ENCODE measurements at regions not wholly inside any gene's neighbourhood (a gene's known extent, or its start where the extent isn't known, plus 50 kb on each side); places are given as distances from the start of the nearest gene placed in this dataset.

- ATAC-seq (ENCODE audit: low read depth) (no peak), DNase-seq (no peak)
- Mint-ChIP-seq H3K9me3 (ENCODE audit: insufficient read depth) (no peaks in the 10 kb centered on the region), H3K4me3 (no peak overlapping the region), H3K27me3 (no peaks in the 10 kb centered on the region), H3K27ac (no peak overlapping the region), H3K4me1 (no peaks in the 10 kb centered on the region)
- Histone ChIP-seq H3K9ac (ENCODE audit: low read length) (no peak overlapping the region), H4K20me1 (ENCODE audit: control insufficient read depth, insufficient read depth, low read length, poor library complexity, severe bottlenecking) (no peaks in the 10 kb centered on the region), H3K27ac (ENCODE audit: low read length in 2 of 2) (no peak overlapping the region), H3K4me1 (ENCODE audit: control insufficient read depth in 2 of 2, insufficient read depth in 2 of 2, low read length in 2 of 2) (no peaks in the 10 kb centered on the region), H3K4me3 (ENCODE audit: control extremely low read depth in 1 of 5, extremely low read depth in 1 of 5, insufficient read depth in 1 of 5, low read depth in 2 of 5, low read length in 4 of 5) (no peak overlapping the region), H3K36me3 (replicated peaks in 1 of 2; ENCODE audit: control extremely low read depth in 1 of 2, control insufficient read depth in 1 of 2, extremely low read depth in 1 of 2, insufficient read depth in 2 of 2, low read length in 1 of 2) (no peaks in the 10 kb centered on the region), H3K79me2 (ENCODE audit: control insufficient read depth, insufficient read depth, low read length) (no peaks in the 10 kb centered on the region), H2AFZ (ENCODE audit: insufficient read depth, low read depth, low read length, poor library complexity, severe bottlenecking) (no peak overlapping the region), H3K9me3 (ENCODE audit: control extremely low read depth in 1 of 3, control insufficient read depth in 2 of 3, insufficient read depth in 1 of 3, low read length in 2 of 3) (peaks cover 0 to 5% (median 0%) of the 10 kb centered on the region in 3 donors), H3K27me3 (replicated peaks in 1 of 4; ENCODE audit: control extremely low read depth in 1 of 4, control insufficient read depth in 3 of 4, insufficient read depth in 4 of 4, low read length in 3 of 4) (no peaks in the 10 kb centered on the region), H3K4me2 (replicated peaks; ENCODE audit: low read depth, low read length, poor library complexity, severe bottlenecking) (no peak overlapping the region)
- CTCF ChIA-PET: interaction anchor here (0.6 kb wide), 1 partner anchor 376 kb away, joined by 3 read pairs; no protein-coding TSS in a partner anchor
- POLR2A ChIA-PET: no interaction called here
- TF ChIP-seq CTCF (IDR thresholded peaks at IDR 0.05) (no peak), EZH2 (IDR thresholded peaks at IDR 0.05; ENCODE audit: borderline replicate concordance, insufficient read depth, low read depth, low read length, poor library complexity, severe bottlenecking) (no peak)
- intact Hi-C loops (cut with micrococcal nuclease): no loop called here
Observed at GRCh38 chr14:42665083-42665482, 1058.4 kb downstream of the LRFN5 start.

- no peaks in the 10 kb centered on the region for H4K20me1 ChIP-seq (ENCODE audit: control insufficient read depth, insufficient read depth, low read length, poor library complexity, severe bottlenecking)
- H3K27me3 ChIP-seq (replicated peaks in 1 of 4; ENCODE audit: control extremely low read depth in 1 of 4, control insufficient read depth in 3 of 4, insufficient read depth in 4 of 4, low read length in 3 of 4): no peaks in the 10 kb centered on the region
- Mint-ChIP-seq H3K27me3 (no peaks in the 10 kb centered on the region), H3K4me3 (no peak overlapping the region), H3K27ac (no peak overlapping the region), H3K4me1 (no peaks in the 10 kb centered on the region), H3K9me3 (ENCODE audit: insufficient read depth) (no peaks in the 10 kb centered on the region)
- H3K9me3 ChIP-seq (ENCODE audit: control extremely low read depth in 1 of 3, control insufficient read depth in 2 of 3, insufficient read depth in 1 of 3, low read length in 2 of 3): peaks cover 0 to 5% (median 0%) of the 10 kb centered on the region in 3 donors
- H3K4me3 ChIP-seq (ENCODE audit: control extremely low read depth in 1 of 5, extremely low read depth in 1 of 5, insufficient read depth in 1 of 5, low read depth in 2 of 5, low read length in 4 of 5): no peak overlapping the region
- no peak for TF ChIP-seq CTCF (IDR thresholded peaks at IDR 0.05)
- no peak for TF ChIP-seq EZH2 (IDR thresholded peaks at IDR 0.05; ENCODE audit: borderline replicate concordance, insufficient read depth, low read depth, low read length, poor library complexity, severe bottlenecking)
- no peak overlapping the region for H3K27ac ChIP-seq (ENCODE audit: low read length in 2 of 2)
- WGBS (ENCODE audit: insufficient coverage): no CpG with 5 or more reads among the region's 1 CpG
- intact Hi-C loops (cut with micrococcal nuclease): no loop called here
- H3K4me2 ChIP-seq (replicated peaks; ENCODE audit: low read depth, low read length, poor library complexity, severe bottlenecking): no peak overlapping the region
- H2AFZ ChIP-seq (ENCODE audit: insufficient read depth, low read depth, low read length, poor library complexity, severe bottlenecking): no peak overlapping the region
- DNase-seq: no peak
- no peak for ATAC-seq (ENCODE audit: low read depth)
- no peaks in the 10 kb centered on the region for H3K36me3 ChIP-seq (replicated peaks in 1 of 2; ENCODE audit: control extremely low read depth in 1 of 2, control insufficient read depth in 1 of 2, extremely low read depth in 1 of 2, insufficient read depth in 2 of 2, low read length in 1 of 2)
- ChIA-PET CTCF (no interaction called here), POLR2A (no interaction called here)
- H3K4me1 ChIP-seq (ENCODE audit: control insufficient read depth in 2 of 2, insufficient read depth in 2 of 2, low read length in 2 of 2): no peaks in the 10 kb centered on the region
- no peak overlapping the region for H3K9ac ChIP-seq (ENCODE audit: low read length)
- H3K79me2 ChIP-seq (ENCODE audit: control insufficient read depth, insufficient read depth, low read length): no peaks in the 10 kb centered on the region
Observed at GRCh38 chr14:42664190-42664589, 1057.5 kb downstream of the LRFN5 start.

Data from B cell (primary cell).